Keratinocyte (primary cell): ENCODE measurements at regions not wholly inside any gene's neighbourhood (a gene's known extent, or its start where the extent isn't known, plus 50 kb on each side); places are given as distances from the start of the nearest gene placed in this dataset.

Experiments used
- DNase-seq: peaks from one replicate; pipeline ENCODE4 v3.0.0-alpha.2; 2011; ENCODE audit warnings: low read depth, missing footprints, low spot score
- FAIRE-seq: peaks from 2 replicates; lab custom pipeline; 2011; peaks lifted over from hg19 to GRCh38; lab: Jason Lieb, UNC
- H2AFZ ChIP-seq: 2 replicates; pipeline ENCODE4 v1.6.0; 2012; ENCODE audit warnings: low read length, control low read depth, inconsistent platforms; ENCODE audit not compliant: control insufficient read depth
- H3K27ac ChIP-seq: 2 replicates; pipeline ENCODE4 v1.5.1; 2011; ENCODE audit warnings: low read length; ENCODE audit not compliant: control insufficient read depth, insufficient read depth
- H3K27me3 ChIP-seq: 3 replicates; pipeline ENCODE4 v1.6.0; 2011; ENCODE audit warnings: low read length; ENCODE audit not compliant: control insufficient read depth, insufficient read depth; ENCODE audit errors: extremely low read depth
- H3K36me3 ChIP-seq, 2 experiments: 2 replicates in 1 of 2; 3 replicates in 1 of 2; pipeline ENCODE4 v1.5.1; 2011; ENCODE audit warnings: low read length in 2 of 2, mild to moderate bottlenecking in 1 of 2; ENCODE audit not compliant: control insufficient read depth in 2 of 2, insufficient read depth in 2 of 2; ENCODE audit errors: extremely low read depth in 1 of 2
- H3K4me1 ChIP-seq: 3 replicates; pipeline ENCODE4 v1.5.1; 2011; ENCODE audit warnings: low read length; ENCODE audit not compliant: control insufficient read depth, insufficient read depth; ENCODE audit errors: extremely low read depth
- H3K4me2 ChIP-seq: 3 replicates; pipeline ENCODE4 v1.6.0; 2011; ENCODE audit warnings: low read depth, low read length; ENCODE audit not compliant: control insufficient read depth, insufficient read depth; ENCODE audit errors: extremely low read depth
- H3K4me3 ChIP-seq, 3 experiments: fragments of 200-600 bp in 1 of 3; sonication (generic) in 1 of 3; 2 replicates in 2 of 3; 3 replicates in 1 of 3; pipeline ENCODE4 v1.5.1; 2011 to 2016; ENCODE audit warnings: low read length in 3 of 3, mild to moderate bottlenecking in 3 of 3, control low read depth in 2 of 3, inconsistent platforms in 1 of 3, low read depth in 1 of 3, mixed read lengths in 1 of 3, mixed run types in 1 of 3, moderate library complexity in 1 of 3; ENCODE audit not compliant: control insufficient read depth in 2 of 3, insufficient read depth in 2 of 3; ENCODE audit errors: extremely low read depth in 1 of 3
- H3K79me2 ChIP-seq: 2 replicates; pipeline ENCODE4 v1.6.0; 2012; ENCODE audit warnings: low read length; ENCODE audit not compliant: control insufficient read depth, insufficient read depth
- H3K9ac ChIP-seq: 3 replicates; pipeline ENCODE4 v1.6.0; 2011; ENCODE audit warnings: low read length; ENCODE audit not compliant: control insufficient read depth, insufficient read depth; ENCODE audit errors: extremely low read depth
- H3K9me1 ChIP-seq: 3 replicates; pipeline ENCODE4 v1.6.0; 2011; ENCODE audit warnings: low read length; ENCODE audit not compliant: control insufficient read depth, insufficient read depth; ENCODE audit errors: extremely low read depth
- H3K9me3 ChIP-seq: 2 replicates; pipeline ENCODE4 v1.5.1; 2012; ENCODE audit warnings: low read depth, low read length; ENCODE audit not compliant: control insufficient read depth
- H4K20me1 ChIP-seq: 3 replicates; pipeline ENCODE4 v1.6.0; 2011; ENCODE audit warnings: low read length; ENCODE audit not compliant: control insufficient read depth, insufficient read depth; ENCODE audit errors: extremely low read depth
- CTCF ChIP-seq, 3 experiments: IDR thresholded peaks in 1 of 3; conservative IDR thresholded peaks in 1 of 3; optimal IDR thresholded peaks in 1 of 3; 2 replicates in 2 of 3; 3 replicates in 1 of 3; pipeline versions ENCODE3 to v1.5.1; 2011; ENCODE audit warnings: low read length in 3 of 3, mild to moderate bottlenecking in 3 of 3, moderate library complexity in 2 of 3, control low read depth in 1 of 3, inconsistent platforms in 1 of 3; ENCODE audit not compliant: insufficient read depth in 2 of 3; ENCODE audit errors: extremely low read depth in 1 of 3
- EZH2 ChIP-seq: IDR thresholded peaks from one replicate; pipeline ENCODE4 v1.6.1; 2012; ENCODE audit warnings: inconsistent platforms, mild to moderate bottlenecking, low read length, moderate library complexity
- dilution Hi-C: fragments of 300-500 bp; cut with MboI; formaldehyde crosslinking; loops from one replicate; pipeline ENCODE4 v1.7.0; 2020; ENCODE audit warnings: low sequenced_read_pairs; ENCODE audit not compliant: extremely low pct_ligation_motif_present

DNA sequence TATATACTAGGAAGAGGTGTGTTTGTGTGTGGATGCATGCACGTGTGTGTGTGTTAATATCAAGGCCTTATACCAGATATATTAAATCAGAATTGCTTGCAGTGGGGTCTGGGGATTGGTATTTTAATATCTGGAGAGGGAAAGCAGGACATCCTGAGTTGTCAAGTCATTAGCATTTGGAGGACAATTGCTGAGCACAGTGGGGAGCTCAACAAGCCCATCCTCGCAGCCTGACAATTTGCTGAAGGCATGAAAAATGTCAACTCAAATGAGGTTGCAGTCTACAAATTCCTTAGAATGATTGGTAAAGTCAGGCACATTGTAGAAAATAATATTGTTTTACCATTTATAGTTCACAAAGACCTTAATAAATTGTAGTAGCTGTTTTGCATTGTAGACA is 627.4 kb downstream of the LRRC70 start:
- DNase-seq, result no peak
- no peaks in the 10 kb centered on the region for H3K79me2 ChIP-seq
- dilution Hi-C loops, result no loop called here
- H2AFZ ChIP-seq, result no peak overlapping the region
- H3K9me1 ChIP-seq, result no peaks in the 10 kb centered on the region
- no peak overlapping the region for H3K4me2 ChIP-seq
- no peak for FAIRE-seq
- no peaks in the 10 kb centered on the region for H3K9me3 ChIP-seq
- H3K27ac ChIP-seq, result no peak overlapping the region
- H3K27me3 ChIP-seq, result no peaks in the 10 kb centered on the region
- no peak overlapping the region for H3K4me3 ChIP-seq
- H4K20me1 ChIP-seq, result no peaks in the 10 kb centered on the region
- no peak overlapping the region for H3K9ac ChIP-seq
- no peaks in the 10 kb centered on the region for H3K4me1 ChIP-seq
- H3K36me3 ChIP-seq, result no peaks in the 10 kb centered on the region
- TF ChIP-seq CTCF (optimal IDR thresholded peaks at IDR 0.05 in 1 of 3, IDR thresholded peaks at IDR 0.05 in 1 of 3, conservative IDR thresholded peaks at IDR 0.05 in 1 of 3; ENCODE audit: extremely low read depth in 1 of 3, insufficient read depth in 2 of 3, low read length in 3 of 3), result no peak
- TF ChIP-seq EZH2, result no peak

GRCh38 chr5:63201738-63202137 is 623.1 kb downstream of the LRRC70 start:
- Histone ChIP-seq H3K36me3 (no peaks in the 10 kb centered on the region), H3K4me2 (no peak overlapping the region), H3K27ac (no peak overlapping the region), H3K4me3 (no peak overlapping the region), H3K4me1 (no peaks in the 10 kb centered on the region), H3K9me1 (no peaks in the 10 kb centered on the region), H3K9me3 (no peaks in the 10 kb centered on the region), H3K9ac (no peak overlapping the region), H2AFZ (no peak overlapping the region), H3K79me2 (no peaks in the 10 kb centered on the region), H4K20me1 (no peaks in the 10 kb centered on the region), H3K27me3 (no peaks in the 10 kb centered on the region)
- no peak for FAIRE-seq
- TF ChIP-seq CTCF (optimal IDR thresholded peaks at IDR 0.05 in 1 of 3, IDR thresholded peaks at IDR 0.05 in 1 of 3, conservative IDR thresholded peaks at IDR 0.05 in 1 of 3; ENCODE audit: extremely low read depth in 1 of 3, insufficient read depth in 2 of 3, low read length in 3 of 3) (no peak), EZH2 (no peak)
- dilution Hi-C loops, result no loop called here
- DNase-seq, result no peak
